ENCODE measurements at regions not wholly inside any gene's neighbourhood (a gene's known extent, or its start where the extent isn't known, plus 50 kb on each side); places are given as distances from the start of the nearest gene placed in this dataset.

DNA sequence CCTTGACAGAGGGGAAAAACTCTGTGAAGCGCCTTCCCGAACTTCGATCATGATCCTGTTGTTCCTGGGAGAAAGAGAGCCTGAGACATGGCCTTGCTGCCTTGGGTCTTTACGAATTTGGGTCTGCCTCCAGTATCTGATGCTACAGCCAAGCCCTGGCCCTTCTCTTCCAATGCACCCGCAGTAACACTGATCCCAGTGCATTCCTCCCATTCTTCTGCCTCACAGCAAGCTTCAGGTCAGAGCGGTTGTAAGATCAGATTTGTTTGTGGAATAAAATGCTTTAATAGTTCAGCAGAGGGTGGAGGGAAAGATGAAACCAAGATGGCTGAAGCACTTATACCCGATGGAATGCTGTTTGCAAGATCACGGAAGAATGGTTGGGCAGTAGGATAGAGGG lies 196.7 kb upstream of the SIX2 start:
- TF ChIP-seq, protein P1, sequence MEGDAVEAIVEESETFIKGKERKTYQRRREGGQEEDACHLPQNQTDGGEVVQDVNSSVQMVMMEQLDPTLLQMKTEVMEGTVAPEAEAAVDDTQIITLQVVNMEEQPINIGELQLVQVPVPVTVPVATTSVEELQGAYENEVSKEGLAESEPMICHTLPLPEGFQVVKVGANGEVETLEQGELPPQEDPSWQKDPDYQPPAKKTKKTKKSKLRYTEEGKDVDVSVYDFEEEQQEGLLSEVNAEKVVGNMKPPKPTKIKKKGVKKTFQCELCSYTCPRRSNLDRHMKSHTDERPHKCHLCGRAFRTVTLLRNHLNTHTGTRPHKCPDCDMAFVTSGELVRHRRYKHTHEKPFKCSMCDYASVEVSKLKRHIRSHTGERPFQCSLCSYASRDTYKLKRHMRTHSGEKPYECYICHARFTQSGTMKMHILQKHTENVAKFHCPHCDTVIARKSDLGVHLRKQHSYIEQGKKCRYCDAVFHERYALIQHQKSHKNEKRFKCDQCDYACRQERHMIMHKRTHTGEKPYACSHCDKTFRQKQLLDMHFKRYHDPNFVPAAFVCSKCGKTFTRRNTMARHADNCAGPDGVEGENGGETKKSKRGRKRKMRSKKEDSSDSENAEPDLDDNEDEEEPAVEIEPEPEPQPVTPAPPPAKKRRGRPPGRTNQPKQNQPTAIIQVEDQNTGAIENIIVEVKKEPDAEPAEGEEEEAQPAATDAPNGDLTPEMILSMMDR (IDR thresholded peaks at IDR 0.05; ENCODE audit: low read length): no peak
- no peak for TF ChIP-seq EZH2 (optimal IDR thresholded peaks at IDR 0.05; ENCODE audit: low read depth, low read length)
